GM12878 (cell line): ENCODE measurements at regions not wholly inside any gene's neighbourhood (a gene's known extent, or its start where the extent isn't known, plus 50 kb on each side); places are given as distances from the start of the nearest gene placed in this dataset.

ENCODE experiments used
- ATAC-seq: fragments of 200-7000 bp; cut with Tn5 transposase; 3 replicates; pipeline ENCODE4 v1.9.1; 2020; ENCODE audit warnings: mild to moderate bottlenecking, moderate library complexity
- BruUV-seq: library from RNA; stranded (reverse); fragments of 400-500 nt; replicated peaks from 2 replicates; lab custom pipeline; 2021; lab: Mats Ljungman, UMichigan
- CTCF ChIA-PET: fragments of 300-600 bp; sonication (Branson Sonifier 250); formaldehyde crosslinking; extraction: SDS; loops from one replicate; lab custom pipeline; 2021; ENCODE audit warnings: inconsistent platforms; lab: Yijun Ruan, JAX
- POLR2A ChIA-PET: fragments of 350-600 bp; formaldehyde crosslinking; extraction: SDS; loops from one replicate; lab custom pipeline; 2021; ENCODE audit warnings: inconsistent platforms; lab: Charles Lee
- RAD21 ChIA-PET: fragments of 300-600 bp; sonication (Branson Sonifier 250); formaldehyde crosslinking; loops from one replicate; lab custom pipeline; 2023; ENCODE audit warnings: antibody characterized with exemption; ENCODE audit not compliant: unreplicated experiment; lab: Charles Lee
- SMC1A ChIA-PET: fragments of 300-600 bp; sonication (Branson Sonifier 250); formaldehyde crosslinking; loops from one replicate; lab custom pipeline; 2023; ENCODE audit not compliant: unreplicated experiment, uncharacterized antibody; lab: Charles Lee
- DNase-seq: peaks from one replicate; pipeline ENCODE4 v3.0.0-alpha.2; 2011; ENCODE audit warnings: low read depth, low spot score
- FAIRE-seq: peaks from 3 replicates; lab custom pipeline; 2011; peaks lifted over from hg19 to GRCh38; lab: Jason Lieb, UNC
- H2AFZ ChIP-seq: 2 replicates; pipeline ENCODE4 v1.6.0; 2011; ENCODE audit warnings: low read depth, low read length, control low read depth; ENCODE audit not compliant: control insufficient read depth
- H3K27ac ChIP-seq: 2 replicates; pipeline ENCODE4 v1.5.1; 2011; ENCODE audit warnings: control low read depth; ENCODE audit not compliant: control insufficient read depth, insufficient read depth
- H3K27me3 ChIP-seq, 2 experiments: replicated peaks in 1 of 2; 2 replicates each; pipeline versions ENCODE4 v1.6.0 to v1.6.1; 2011; ENCODE audit warnings: low read length in 1 of 2; ENCODE audit not compliant: control insufficient read depth in 2 of 2, insufficient read depth in 2 of 2
- H3K36me3 ChIP-seq, 2 experiments: 2 replicates each; pipeline ENCODE4 v1.5.1; 2011; ENCODE audit warnings: low read length in 1 of 2; ENCODE audit not compliant: control insufficient read depth in 2 of 2, insufficient read depth in 2 of 2
- H3K4me1 ChIP-seq: 2 replicates; pipeline ENCODE4 v1.6.1; 2011; ENCODE audit warnings: mild to moderate bottlenecking, low read length, moderate library complexity, mixed read lengths; ENCODE audit not compliant: control insufficient read depth, insufficient read depth
- H3K4me2 ChIP-seq: 2 replicates; pipeline ENCODE4 v1.6.0; 2011; ENCODE audit warnings: control low read depth; ENCODE audit not compliant: control insufficient read depth, insufficient read depth
- H3K4me3 ChIP-seq: fragments of 200-600 bp; sonication (generic); 2 replicates; pipeline ENCODE4 v1.5.1; 2016
- H3K79me2 ChIP-seq: 2 replicates; pipeline ENCODE4 v1.6.0; 2011; ENCODE audit warnings: low read length; ENCODE audit not compliant: control insufficient read depth, insufficient read depth
- H3K9ac ChIP-seq: 2 replicates; pipeline ENCODE4 v1.8.0; 2011; ENCODE audit warnings: low read length, control low read depth, mixed read lengths; ENCODE audit not compliant: control insufficient read depth, insufficient read depth
- H3K9me3 ChIP-seq: replicated peaks from 3 replicates; pipeline ENCODE4 v1.5.1; 2011; ENCODE audit warnings: mild to moderate bottlenecking, low read length; ENCODE audit not compliant: control insufficient read depth, insufficient read depth
- H4K20me1 ChIP-seq: 2 replicates; pipeline ENCODE4 v1.6.0; 2011; ENCODE audit not compliant: control insufficient read depth, insufficient read depth
- PML ChIP-seq: IDR thresholded peaks from 2 replicates; pipeline ENCODE4 v1.6.1; 2012; ENCODE audit warnings: low read length, inconsistent platforms
- WGBS: methylation state at CpG from one replicate; pipeline ENCODE4 v1.1.6; 2016; ENCODE audit warnings: low lambda C conversion rate; ENCODE audit not compliant: insufficient replicate concordance, insufficient coverage; ENCODE audit errors: missing lambda C conversion rate; 5-methylcytosine and 5-hydroxymethylcytosine counted together
- in situ Hi-C: fragments of 300-500 bp; cut with MboI; formaldehyde crosslinking; loops from 9 replicates; pipeline ENCODE4 v1.14.3; 2018; ENCODE audit warnings: mixed read lengths
- intact Hi-C: fragments of 100-400 bp; cut with micrococcal nuclease; formaldehyde crosslinking; loops from one replicate; pipeline ENCODE4 v1.14.2; 2022; ENCODE audit not compliant: unreplicated experiment
- TF ChIP-seq, protein P1 (sequence below): fragments of 450-650 bp; IDR thresholded peaks from 2 replicates; pipeline ENCODE4 v1.6.1; 2016; ENCODE audit warnings: mild to moderate bottlenecking

DNA sequence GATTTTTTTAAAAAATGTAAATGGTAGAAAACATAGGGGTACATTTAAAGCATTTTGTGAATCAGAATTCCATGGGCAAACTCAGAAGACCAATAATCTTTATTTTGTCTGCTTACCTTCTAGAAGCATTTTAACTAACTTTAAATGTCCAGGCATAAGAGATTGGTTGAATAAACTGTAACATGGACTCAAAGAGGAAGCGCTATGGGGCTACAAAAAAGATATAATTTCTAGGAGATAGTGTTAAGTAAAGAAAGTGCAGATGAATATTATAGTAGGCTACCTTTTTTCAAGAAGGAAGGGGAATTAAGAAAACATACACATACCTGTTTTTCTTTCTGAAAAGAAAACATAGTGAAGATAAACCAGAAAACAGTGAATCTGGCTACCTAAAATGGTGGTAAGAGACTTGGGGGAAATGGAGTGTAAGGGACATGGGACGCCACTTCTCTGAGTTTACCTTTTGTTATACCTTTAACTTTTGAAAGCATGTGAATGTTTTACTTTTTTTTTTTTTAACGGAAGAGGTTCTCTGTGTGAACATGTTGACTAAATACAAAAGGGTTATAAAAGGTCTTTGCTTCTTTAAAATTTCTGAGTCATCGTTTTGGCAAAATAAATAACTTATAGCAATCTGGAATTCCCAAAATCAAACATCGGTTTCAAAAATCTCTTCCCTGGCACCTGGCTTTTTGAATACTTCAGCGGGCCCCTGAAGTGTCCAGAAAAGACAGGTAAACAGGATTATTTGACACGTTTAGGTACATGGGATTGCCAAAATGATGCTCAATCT lies 133.4 kb downstream of the OR2B2 start:
- intact Hi-C loops: no loop called here
- Histone ChIP-seq H4K20me1 (no peaks in the 10 kb centered on the region), H3K4me2 (no peak overlapping the region), H3K27me3 (no peaks in the 10 kb centered on the region), H3K9me3 (no peaks in the 10 kb centered on the region), H3K4me3 (no peak overlapping the region), H3K9ac (no peak overlapping the region), H3K4me1 (peaks cover 17% of the 10 kb centered on the region), H3K36me3 (no peaks in the 10 kb centered on the region), H3K27ac (no peak overlapping the region), H2AFZ (no peak overlapping the region), H3K79me2 (no peaks in the 10 kb centered on the region)
- FAIRE-seq (no peak), DNase-seq (no peak), ATAC-seq (no peak)
- no TSS peak for BruUV-seq
- ChIA-PET SMC1A (interaction anchor here (0.8 to 1.4 kb wide), 7 partner anchors 10 to 26 kb away, joined by 3 to 8 read pairs (median 4); no protein-coding TSS in a partner anchor), RAD21 (interaction anchor here (1.2 to 2.0 kb wide), 3 partner anchors 11 to 25 kb away, joined by 4 to 9 read pairs (median 5); no protein-coding TSS in a partner anchor), CTCF (interaction anchor here (0.9 to 1.3 kb wide), 3 partner anchors 10 to 91 kb away, joined by 3 to 4 read pairs (median 4); no protein-coding TSS in a partner anchor), POLR2A (interaction anchor here (0.8 kb wide), 1 partner anchor 25 kb away, joined by 3 read pairs; no protein-coding TSS in a partner anchor)
- in situ Hi-C loops: no loop called here
- WGBS: 45% methylated on average over 7 of the region's 7 CpGs
- TF ChIP-seq, protein P1, sequence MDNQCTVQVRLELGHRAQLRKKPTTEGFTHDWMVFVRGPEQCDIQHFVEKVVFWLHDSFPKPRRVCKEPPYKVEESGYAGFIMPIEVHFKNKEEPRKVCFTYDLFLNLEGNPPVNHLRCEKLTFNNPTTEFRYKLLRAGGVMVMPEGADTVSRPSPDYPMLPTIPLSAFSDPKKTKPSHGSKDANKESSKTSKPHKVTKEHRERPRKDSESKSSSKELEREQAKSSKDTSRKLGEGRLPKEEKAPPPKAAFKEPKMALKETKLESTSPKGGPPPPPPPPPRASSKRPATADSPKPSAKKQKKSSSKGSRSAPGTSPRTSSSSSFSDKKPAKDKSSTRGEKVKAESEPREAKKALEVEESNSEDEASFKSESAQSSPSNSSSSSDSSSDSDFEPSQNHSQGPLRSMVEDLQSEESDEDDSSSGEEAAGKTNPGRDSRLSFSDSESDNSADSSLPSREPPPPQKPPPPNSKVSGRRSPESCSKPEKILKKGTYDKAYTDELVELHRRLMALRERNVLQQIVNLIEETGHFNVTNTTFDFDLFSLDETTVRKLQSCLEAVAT: no peak
- TF ChIP-seq PML: no peak
